ENCODE measurements at regions not wholly inside any gene's neighbourhood (a gene's known extent, or its start where the extent isn't known, plus 50 kb on each side); places are given as distances from the start of the nearest gene placed in this dataset.

DNA sequence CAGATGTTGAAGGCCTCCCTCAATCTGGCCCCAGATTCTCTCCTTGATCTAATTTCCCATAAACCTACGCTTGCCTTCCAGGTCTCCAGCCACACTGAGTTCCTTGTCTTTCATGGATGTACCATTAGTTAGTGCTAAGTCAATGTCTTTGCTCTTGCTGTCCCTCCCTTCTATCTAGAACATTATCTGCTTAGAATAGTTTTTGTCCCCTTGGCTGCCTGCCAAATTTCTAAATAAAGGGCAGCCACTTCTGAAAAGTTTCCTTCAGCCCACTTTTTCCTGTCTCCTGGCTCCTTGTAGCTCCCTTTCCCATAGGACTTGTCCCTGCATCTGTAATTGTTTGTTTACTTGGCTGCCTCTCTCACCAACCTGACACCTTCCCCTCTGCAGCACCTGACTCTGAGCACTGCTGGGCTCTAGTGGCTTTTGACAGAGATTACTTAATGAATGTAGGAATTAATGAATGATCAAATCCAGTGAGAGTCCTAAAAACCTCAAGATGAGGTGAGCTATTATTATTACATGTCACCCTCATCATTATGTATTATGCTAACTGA is 58.3 kb downstream of the CXCL12 start:
- ChIA-PET POLR2A (no interaction called here), CTCF (no interaction called here)
- H3K4me1 Mint-ChIP-seq (ENCODE audit: low read depth): no peaks in the 10 kb centered on the region
- DNase-seq (no peak), ATAC-seq (no peak)
- H3K9me3 Mint-ChIP-seq (ENCODE audit: insufficient read depth): no peaks in the 10 kb centered on the region
- no peak overlapping the region for H3K4me3 Mint-ChIP-seq
- H3K27ac Mint-ChIP-seq: no peak overlapping the region
- H3K36me3 Mint-ChIP-seq (ENCODE audit: low read depth): no peaks in the 10 kb centered on the region
- H3K27me3 Mint-ChIP-seq (ENCODE audit: low read depth): peaks cover 3% of the 10 kb centered on the region

DNA sequence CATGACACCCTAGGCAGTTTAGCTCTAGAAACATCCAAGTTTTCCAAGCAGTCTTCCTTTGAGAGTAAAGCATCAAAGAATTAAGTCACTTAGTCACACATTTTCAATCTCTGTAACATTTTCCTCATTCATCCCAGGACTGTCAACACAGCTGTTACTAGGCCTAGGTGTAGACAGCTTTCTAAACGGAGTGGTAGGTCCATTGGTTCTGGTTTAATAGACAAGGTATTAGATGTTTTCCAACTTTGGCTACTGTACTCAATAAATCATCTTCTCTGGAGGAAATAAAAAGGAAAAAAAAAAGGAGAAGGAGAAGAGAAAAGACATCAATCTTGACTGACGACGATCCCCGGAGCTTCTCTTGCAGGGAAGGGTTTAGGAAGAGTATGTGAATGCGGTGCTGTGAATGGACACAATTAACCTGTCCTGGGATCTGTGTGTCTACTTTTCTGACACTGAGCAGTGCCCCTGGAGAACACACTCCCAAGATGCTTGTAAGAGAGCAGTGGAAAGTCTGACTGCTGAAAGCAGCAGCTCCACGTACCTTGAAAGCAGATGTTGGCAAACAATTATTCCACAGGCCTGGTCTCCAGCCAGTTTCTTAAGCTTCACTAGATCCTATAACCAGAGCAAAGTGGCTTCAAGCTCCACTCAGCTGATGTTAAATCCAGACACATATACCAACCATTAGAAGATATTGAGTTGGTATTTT is 59.1 kb downstream of the CXCL12 start:
- ATAC-seq (no peak), DNase-seq (no peak)
- H3K4me3 Mint-ChIP-seq: no peak overlapping the region
- H3K27ac Mint-ChIP-seq: no peak overlapping the region
- H3K36me3 Mint-ChIP-seq (ENCODE audit: low read depth): no peaks in the 10 kb centered on the region
- no peaks in the 10 kb centered on the region for H3K9me3 Mint-ChIP-seq (ENCODE audit: insufficient read depth)
- ChIA-PET CTCF (no interaction called here), POLR2A (no interaction called here)
- H3K4me1 Mint-ChIP-seq (ENCODE audit: low read depth): no peaks in the 10 kb centered on the region
- peaks cover 3% of the 10 kb centered on the region for H3K27me3 Mint-ChIP-seq (ENCODE audit: low read depth)

GRCh38 chr10:44325157-44325556 is 59.7 kb downstream of the CXCL12 start:
- H3K4me1 Mint-ChIP-seq (ENCODE audit: low read depth): no peaks in the 10 kb centered on the region
- CTCF ChIA-PET: no interaction called here
- POLR2A ChIA-PET: no interaction called here

DNA sequence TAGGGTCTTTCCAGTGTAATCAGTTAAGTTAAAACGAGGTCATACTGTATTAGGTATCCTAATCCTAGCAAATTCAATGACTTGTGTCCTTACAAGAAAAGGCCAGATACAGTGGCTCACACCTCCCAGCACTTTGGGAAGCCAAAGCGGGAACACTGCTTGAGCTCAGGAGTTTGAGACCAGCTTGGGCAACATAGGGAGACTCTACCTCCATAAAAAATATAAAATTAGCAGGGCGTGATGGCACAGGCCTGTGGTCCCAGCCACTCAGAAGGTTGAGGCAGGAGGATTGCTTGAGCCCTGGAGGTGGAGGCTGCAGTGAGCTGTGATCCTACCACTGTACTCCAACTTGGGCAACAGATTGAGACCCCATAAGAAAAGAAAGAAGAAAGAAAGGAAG is 61.1 kb downstream of the CXCL12 start:
- Mint-ChIP-seq H3K9me3 (ENCODE audit: insufficient read depth) (no peaks in the 10 kb centered on the region), H3K27me3 (ENCODE audit: low read depth) (peaks cover 3% of the 10 kb centered on the region), H3K4me1 (ENCODE audit: low read depth) (no peaks in the 10 kb centered on the region), H3K36me3 (ENCODE audit: low read depth) (no peaks in the 10 kb centered on the region), H3K4me3 (no peak overlapping the region), H3K27ac (no peak overlapping the region)
- DNase-seq: no peak
- no peak for ATAC-seq
- CTCF ChIA-PET: no interaction called here
- POLR2A ChIA-PET: no interaction called here

More at GRCh38 chr10:44325157-44325556, 59.7 kb downstream of the CXCL12 start:
- H3K9me3 Mint-ChIP-seq (ENCODE audit: insufficient read depth): no peaks in the 10 kb centered on the region
- H3K36me3 Mint-ChIP-seq (ENCODE audit: low read depth): no peaks in the 10 kb centered on the region
- DNase-seq: no peak
- no peak for ATAC-seq
- H3K27me3 Mint-ChIP-seq (ENCODE audit: low read depth): peaks cover 3% of the 10 kb centered on the region
- H3K4me3 Mint-ChIP-seq: no peak overlapping the region
- no peak overlapping the region for H3K27ac Mint-ChIP-seq

GRCh38 chr10:44322137-44322536 is 62.8 kb downstream of the CXCL12 start:
- Mint-ChIP-seq H3K4me3 (no peak overlapping the region), H3K27me3 (ENCODE audit: low read depth) (no peaks in the 10 kb centered on the region), H3K36me3 (ENCODE audit: low read depth) (no peaks in the 10 kb centered on the region), H3K4me1 (ENCODE audit: low read depth) (no peaks in the 10 kb centered on the region), H3K9me3 (ENCODE audit: insufficient read depth) (no peaks in the 10 kb centered on the region), H3K27ac (no peak overlapping the region)
- ATAC-seq: no peak
- no peak for DNase-seq
- ChIA-PET POLR2A (no interaction called here), CTCF (no interaction called here)

DNA sequence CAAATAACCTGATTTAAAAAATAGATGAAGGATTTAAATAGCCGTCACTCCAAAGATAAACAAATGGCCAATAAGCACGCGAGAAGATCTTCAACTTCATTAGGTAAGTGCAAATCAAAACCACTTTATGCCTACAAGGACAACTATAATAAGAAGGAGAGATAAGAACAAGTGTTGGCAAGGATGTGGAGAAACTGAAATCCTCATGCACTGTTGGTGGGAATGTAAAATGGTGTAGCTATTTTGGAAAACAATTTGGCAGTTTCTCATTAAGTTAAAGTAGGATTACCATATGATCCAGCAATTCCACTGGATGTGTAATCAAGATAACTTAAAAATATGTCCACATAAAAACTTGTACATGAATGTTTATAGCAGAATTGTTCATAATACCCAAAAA is 64.1 kb downstream of the CXCL12 start:
- Mint-ChIP-seq H3K27me3 (ENCODE audit: low read depth) (no peaks in the 10 kb centered on the region), H3K4me1 (ENCODE audit: low read depth) (no peaks in the 10 kb centered on the region), H3K27ac (no peak overlapping the region), H3K36me3 (ENCODE audit: low read depth) (no peaks in the 10 kb centered on the region), H3K4me3 (no peak overlapping the region), H3K9me3 (ENCODE audit: insufficient read depth) (no peaks in the 10 kb centered on the region)
- no peak for ATAC-seq
- POLR2A ChIA-PET: no interaction called here
- DNase-seq: no peak
- CTCF ChIA-PET: no interaction called here

DNA sequence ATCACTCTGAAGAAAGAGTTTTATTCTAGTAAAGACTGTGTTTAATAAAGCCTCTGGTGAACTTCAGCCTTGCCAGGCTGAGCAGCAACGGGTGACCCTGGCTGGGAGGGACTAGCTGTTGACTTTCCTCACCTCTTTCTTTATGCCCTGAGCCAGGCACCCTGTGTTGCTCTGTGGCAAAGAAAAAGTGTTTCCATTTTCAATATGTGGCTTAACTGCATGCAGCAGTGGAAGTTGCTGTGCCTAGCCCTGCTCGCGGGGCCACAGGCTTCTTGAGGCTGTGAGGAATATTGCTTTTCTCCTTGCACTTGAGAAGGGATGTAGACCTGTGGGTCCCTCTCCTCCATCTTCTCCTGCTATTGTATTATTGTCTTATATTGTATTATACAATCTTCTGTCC is 67.0 kb downstream of the CXCL12 start:
- H3K27me3 Mint-ChIP-seq (ENCODE audit: low read depth): no peaks in the 10 kb centered on the region
- no peak overlapping the region for H3K27ac Mint-ChIP-seq
- DNase-seq: no peak
- ChIA-PET POLR2A (no interaction called here), CTCF (no interaction called here)
- H3K36me3 Mint-ChIP-seq (ENCODE audit: low read depth): no peaks in the 10 kb centered on the region
- no peak overlapping the region for H3K4me3 Mint-ChIP-seq
- ATAC-seq: no peak
- H3K4me1 Mint-ChIP-seq (ENCODE audit: low read depth): no peaks in the 10 kb centered on the region
- no peaks in the 10 kb centered on the region for H3K9me3 Mint-ChIP-seq (ENCODE audit: insufficient read depth)

- POLR2A ChIA-PET: no interaction called here
- Mint-ChIP-seq H3K9me3 (ENCODE audit: insufficient read depth) (no peaks in the 10 kb centered on the region), H3K4me3 (no peak overlapping the region), H3K36me3 (ENCODE audit: low read depth) (no peaks in the 10 kb centered on the region), H3K27me3 (ENCODE audit: low read depth) (no peaks in the 10 kb centered on the region), H3K27ac (no peak overlapping the region), H3K4me1 (ENCODE audit: low read depth) (no peaks in the 10 kb centered on the region)
- DNase-seq: no peak
- CTCF ChIA-PET: no interaction called here
- ATAC-seq: no peak
Measured at GRCh38 chr10:44316922-44317215, 68.0 kb downstream of the CXCL12 start.

GRCh38 chr10:44316187-44316921 is 68.5 kb downstream of the CXCL12 start:
- Mint-ChIP-seq H3K27me3 (ENCODE audit: low read depth) (peaks cover 4% of the 10 kb centered on the region), H3K9me3 (ENCODE audit: insufficient read depth) (no peaks in the 10 kb centered on the region), H3K36me3 (ENCODE audit: low read depth) (no peaks in the 10 kb centered on the region), H3K4me1 (ENCODE audit: low read depth) (peaks cover 2% of the 10 kb centered on the region), H3K4me3 (no peak overlapping the region), H3K27ac (no peak overlapping the region)
- CTCF ChIA-PET: no interaction called here
- POLR2A ChIA-PET: no interaction called here
- DNase-seq (peak; percentile 23), ATAC-seq (peak; percentile 15)

GRCh38 chr10:44314802-44315460 is 70.0 kb downstream of the CXCL12 start:
- H3K4me1 Mint-ChIP-seq (ENCODE audit: low read depth): peaks cover 8% of the 10 kb centered on the region
- ChIA-PET CTCF (no interaction called here), POLR2A (no interaction called here)
- H3K9me3 Mint-ChIP-seq (ENCODE audit: insufficient read depth): no peaks in the 10 kb centered on the region
- no peak overlapping the region for H3K27ac Mint-ChIP-seq
- ATAC-seq (no peak), DNase-seq (peak; percentile 12)
- H3K36me3 Mint-ChIP-seq (ENCODE audit: low read depth): no peaks in the 10 kb centered on the region
- no peak overlapping the region for H3K4me3 Mint-ChIP-seq
- H3K27me3 Mint-ChIP-seq (ENCODE audit: low read depth): peaks cover 7% of the 10 kb centered on the region

GRCh38 chr10:44313761-44314165 is 71.1 kb downstream of the CXCL12 start:
- ATAC-seq (no peak), DNase-seq (peak; percentile 1)
- peaks cover 7% of the 10 kb centered on the region for H3K27me3 Mint-ChIP-seq (ENCODE audit: low read depth)
- no peaks in the 10 kb centered on the region for H3K9me3 Mint-ChIP-seq (ENCODE audit: insufficient read depth)
- no peak overlapping the region for H3K4me3 Mint-ChIP-seq
- no peaks in the 10 kb centered on the region for H3K36me3 Mint-ChIP-seq (ENCODE audit: low read depth)
- no peak overlapping the region for H3K27ac Mint-ChIP-seq
- peaks cover 8% of the 10 kb centered on the region for H3K4me1 Mint-ChIP-seq (ENCODE audit: low read depth)
- CTCF ChIA-PET: no interaction called here
- POLR2A ChIA-PET: no interaction called here

DNA sequence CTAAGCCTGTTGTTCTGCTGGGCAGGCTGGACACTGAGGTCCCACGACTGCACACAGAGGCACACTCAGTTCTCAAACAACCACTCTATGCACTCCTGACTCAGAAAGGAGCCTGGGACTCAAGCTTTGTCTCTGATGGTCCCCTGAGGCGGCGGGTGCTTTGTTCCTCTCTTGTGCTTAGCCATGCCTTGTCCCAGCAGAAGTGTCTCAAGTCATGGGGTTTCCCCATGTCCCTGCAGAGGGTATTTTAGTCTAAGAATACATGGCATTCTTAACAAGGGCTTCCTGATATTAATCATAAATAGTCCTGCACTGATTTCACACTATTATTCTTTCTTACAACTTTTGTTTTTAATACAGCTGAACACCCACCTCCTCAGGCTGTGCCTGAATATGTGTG is 72.5 kb downstream of the CXCL12 start:
- Mint-ChIP-seq H3K27ac (no peak overlapping the region), H3K36me3 (ENCODE audit: low read depth) (no peaks in the 10 kb centered on the region), H3K4me3 (no peak overlapping the region), H3K27me3 (ENCODE audit: low read depth) (peaks cover 7% of the 10 kb centered on the region), H3K9me3 (ENCODE audit: insufficient read depth) (no peaks in the 10 kb centered on the region), H3K4me1 (ENCODE audit: low read depth) (peaks cover 8% of the 10 kb centered on the region)
- DNase-seq: peak; percentile 16
- ChIA-PET POLR2A (no interaction called here), CTCF (interaction anchor here (1.4 kb wide), 1 partner anchor 17 kb away, joined by 3 read pairs; no protein-coding TSS in a partner anchor)
- no peak for ATAC-seq

Measured in activated CD8-positive, alpha-beta T cell treated with anti-CD3 and anti-CD28 coated beads, Interleukin-2, amount 10 ng/mL, durations not matched to agents 7 days and 5 days (primary cell).